H9 (cell line): ENCODE measurements at regions not wholly inside any gene's neighbourhood (a gene's known extent, or its start where the extent isn't known, plus 50 kb on each side); places are given as distances from the start of the nearest gene placed in this dataset.

ENCODE experiments used
- DNase-seq: peaks from one replicate; pipeline ENCODE4 v3.0.0-alpha.2; 2017
- H2AFZ ChIP-seq: one replicate; pipeline ENCODE4 v1.6.1; 2013; ENCODE audit warnings: mild to moderate bottlenecking, low read length, control low read depth, moderate library complexity
- H2AK5ac ChIP-seq: 2 replicates; pipeline ENCODE4 v1.6.1; 2013; ENCODE audit warnings: low read length, control low read depth, mixed read lengths; ENCODE audit not compliant: insufficient read length
- H2BK120ac ChIP-seq: one replicate; pipeline ENCODE4 v1.6.1; 2013; ENCODE audit warnings: low read depth, mild to moderate bottlenecking, low read length, control low read depth, inconsistent platforms; ENCODE audit not compliant: poor library complexity, severe bottlenecking
- H2BK12ac ChIP-seq: 2 replicates; pipeline ENCODE4 v1.6.1; 2013; ENCODE audit warnings: low read length, control low read depth, mixed read lengths, low read depth; ENCODE audit not compliant: insufficient read length
- H2BK15ac ChIP-seq: 2 replicates; pipeline ENCODE4 v1.6.1; 2013; ENCODE audit warnings: low read depth, low read length, control low read depth
- H2BK20ac ChIP-seq: one replicate; pipeline ENCODE4 v1.6.1; 2013; ENCODE audit warnings: low read depth, mild to moderate bottlenecking, low read length, control low read depth, inconsistent platforms; ENCODE audit not compliant: poor library complexity, severe bottlenecking
- H2BK5ac ChIP-seq: 2 replicates; pipeline ENCODE4 v1.6.1; 2013; ENCODE audit warnings: low read length, control low read depth, mixed read lengths; ENCODE audit not compliant: insufficient read length
- H3K14ac ChIP-seq: 2 replicates; pipeline ENCODE4 v1.6.1; 2013; ENCODE audit warnings: low read length, control low read depth; ENCODE audit not compliant: insufficient read depth
- H3K18ac ChIP-seq: 2 replicates; pipeline ENCODE4 v1.6.1; 2013; ENCODE audit warnings: low read depth, mild to moderate bottlenecking, mixed read lengths, low read length, control low read depth; ENCODE audit not compliant: insufficient read length
- H3K23ac ChIP-seq: 2 replicates; pipeline ENCODE4 v1.6.1; 2013; ENCODE audit warnings: low read length, control low read depth, mixed read lengths, low read depth; ENCODE audit not compliant: insufficient read length
- H3K23me2 ChIP-seq: 2 replicates; pipeline ENCODE4 v1.6.1; 2013; ENCODE audit warnings: low read depth, mild to moderate bottlenecking, mixed read lengths, low read length, control low read depth; ENCODE audit not compliant: insufficient read length, poor library complexity, severe bottlenecking
- H3K27ac ChIP-seq: 2 replicates; pipeline ENCODE4 v1.5.1; 2013; ENCODE audit warnings: low read length, control low read depth, mixed read lengths, low read depth; ENCODE audit not compliant: insufficient read length
- H3K27me3 ChIP-seq: 2 replicates; pipeline ENCODE4 v1.6.1; 2013; ENCODE audit warnings: low read length, control low read depth, inconsistent platforms; ENCODE audit not compliant: insufficient read depth
- H3K4ac ChIP-seq: 2 replicates; pipeline ENCODE4 v1.6.1; 2013; ENCODE audit warnings: low read depth, mild to moderate bottlenecking, control low read depth, inconsistent platforms, low read length, moderate library complexity
- H3K4me1 ChIP-seq: 2 replicates; pipeline ENCODE4 v1.6.1; 2013; ENCODE audit warnings: low read length, control low read depth, inconsistent platforms; ENCODE audit not compliant: insufficient read depth
- H3K4me2 ChIP-seq: 2 replicates; pipeline ENCODE4 v1.6.1; 2013; ENCODE audit warnings: low read length, control low read depth, mixed read lengths; ENCODE audit not compliant: insufficient read length, insufficient read depth
- H3K56ac ChIP-seq: 2 replicates; pipeline ENCODE4 v1.6.1; 2013; ENCODE audit warnings: low read depth, mild to moderate bottlenecking, mixed read lengths, low read length, control low read depth; ENCODE audit not compliant: insufficient read length
- H3K79me1 ChIP-seq: 2 replicates; pipeline ENCODE4 v1.6.1; 2013; ENCODE audit warnings: low read depth, mild to moderate bottlenecking, moderate library complexity, low read length, control low read depth, inconsistent platforms; ENCODE audit not compliant: insufficient read depth, poor library complexity, severe bottlenecking
- H3K79me2 ChIP-seq: 2 replicates; pipeline ENCODE4 v1.6.1; 2013; ENCODE audit warnings: low read length, control low read depth, inconsistent platforms; ENCODE audit not compliant: insufficient read depth
- H3K9ac ChIP-seq: 2 replicates; pipeline ENCODE4 v1.6.1; 2013; ENCODE audit warnings: low read length, control low read depth, mixed read lengths; ENCODE audit not compliant: insufficient read length; ENCODE audit errors: extremely low read depth
- H3K9me3 ChIP-seq: one replicate; pipeline ENCODE4 v1.6.1; 2013; ENCODE audit warnings: low read depth, low read length, inconsistent platforms; ENCODE audit not compliant: control insufficient read depth
- H3T11ph ChIP-seq: one replicate; pipeline ENCODE4 v1.6.1; 2013; ENCODE audit warnings: mild to moderate bottlenecking, low read length, control low read depth, inconsistent platforms
- H4K20me1 ChIP-seq: one replicate; pipeline ENCODE4 v1.6.1; 2013; ENCODE audit not compliant: control insufficient read depth, insufficient read length, insufficient read depth
- H4K5ac ChIP-seq: 2 replicates; pipeline ENCODE4 v1.6.1; 2013; ENCODE audit warnings: low read depth, mild to moderate bottlenecking, mixed read lengths, low read length, control low read depth; ENCODE audit not compliant: insufficient read length
- H4K8ac ChIP-seq: replicated peaks from 2 replicates; pipeline ENCODE4 v1.6.1; 2013; ENCODE audit warnings: low read length, control low read depth, mixed read lengths, low read depth; ENCODE audit not compliant: insufficient read length
- H4K91ac ChIP-seq: 2 replicates; pipeline ENCODE4 v1.6.1; 2013; ENCODE audit warnings: low read depth, mild to moderate bottlenecking, moderate library complexity, mixed read lengths, low read length, control low read depth; ENCODE audit not compliant: insufficient read length
- H3K27ac Mint-ChIP-seq, 3 experiments: 2 replicates in 2 of 3; 3 replicates in 1 of 3; pipeline ENCODE4 v1.8.0; 2020 to 2021; ENCODE audit warnings: mixed read lengths in 3 of 3, mild to moderate bottlenecking in 1 of 3, moderate library complexity in 1 of 3
- H3K27me3 Mint-ChIP-seq: 2 replicates; pipeline ENCODE4 v1.8.0; 2021; ENCODE audit warnings: low read depth, mild to moderate bottlenecking, moderate library complexity, mixed read lengths
- H3K36me3 Mint-ChIP-seq, 3 experiments: 2 replicates in 2 of 3; 3 replicates in 1 of 3; pipeline ENCODE4 v1.8.0; 2020 to 2021; ENCODE audit warnings: low read depth in 3 of 3, mixed read lengths in 3 of 3; ENCODE audit not compliant: insufficient read depth in 1 of 3
- H3K4me1 Mint-ChIP-seq, 2 experiments: 2 replicates each; pipeline ENCODE4 v1.8.0; 2020; ENCODE audit warnings: mixed read lengths in 2 of 2
- H3K4me3 Mint-ChIP-seq, 2 experiments: 2 replicates in 1 of 2; 3 replicates in 1 of 2; pipeline ENCODE4 v1.8.0; 2020 to 2021; ENCODE audit warnings: mild to moderate bottlenecking in 2 of 2, mixed read lengths in 2 of 2, moderate library complexity in 1 of 2
- H3K9me3 Mint-ChIP-seq, 2 experiments: 2 replicates in 1 of 2; 3 replicates in 1 of 2; pipeline ENCODE4 v1.8.0; 2020; ENCODE audit warnings: mild to moderate bottlenecking in 2 of 2, mixed read lengths in 2 of 2, moderate library complexity in 1 of 2
- CTCF ChIP-seq: fragments of 200-600 bp; sonication (generic); conservative IDR thresholded peaks from 3 replicates; pipeline ENCODE4 v1.8.0; 2021; ENCODE audit warnings: antibody characterized with exemption, mild to moderate bottlenecking
- WGBS: extraction: QIAGEN DNeasy Blood & Tissue Kit; methylation state at CpG from one replicate; pipeline ENCODE4 v1.1.7; 2013; ENCODE audit warnings: missing lambda C conversion rate, low lambda C conversion rate, mixed read lengths; ENCODE audit not compliant: insufficient read length; ENCODE audit errors: extremely low coverage; 5-methylcytosine and 5-hydroxymethylcytosine counted together

GRCh38 chr2:35978218-35978617, 377.4 kb upstream of the CRIM1 start:
- Histone ChIP-seq H3K79me1 (no peaks in the 10 kb centered on the region), H3K4me2 (no peak overlapping the region), H3K56ac (no peak overlapping the region), H2BK15ac (no peak overlapping the region), H4K8ac (no peak overlapping the region), H4K91ac (no peak overlapping the region), H2BK12ac (no peak overlapping the region), H2BK120ac (no peak overlapping the region), H3K27me3 (no peaks in the 10 kb centered on the region), H2AFZ (no peak overlapping the region), H2AK5ac (no peak overlapping the region), H3K14ac (no peak overlapping the region), H3K4ac (no peak overlapping the region), H2BK5ac (no peak overlapping the region), H3K27ac (no peak overlapping the region), H3K4me1 (no peaks in the 10 kb centered on the region), H3K23ac (no peak overlapping the region), H3T11ph (no peak overlapping the region), H2BK20ac (no peak overlapping the region), H4K20me1 (no peaks in the 10 kb centered on the region), H3K18ac (no peak overlapping the region), H3K9ac (no peak overlapping the region), H3K79me2 (no peaks in the 10 kb centered on the region), H3K9me3 (no peaks in the 10 kb centered on the region), H4K5ac (no peak overlapping the region), H3K23me2 (no peaks in the 10 kb centered on the region)
- H3K9me3 Mint-ChIP-seq, result no peaks in the 10 kb centered on the region
- WGBS, result no CpG with 5 or more reads among the region's 1 CpG
- no peaks in the 10 kb centered on the region; a peak in 1 of 7 replicates for H3K36me3 Mint-ChIP-seq
- no peaks in the 10 kb centered on the region for H3K27me3 Mint-ChIP-seq
- H3K4me1 Mint-ChIP-seq, result 0 out of 4 replicates have a peak, but pooled peaks cover 0 to 3% of the 10 kb centered on the region in 2 experiments
- TF ChIP-seq CTCF, result no peak
- no peak overlapping the region for H3K27ac Mint-ChIP-seq
- no peak overlapping the region for H3K4me3 Mint-ChIP-seq
- no peak for DNase-seq
